Endometrium (tissue), 2 donors: ENCODE measurements at regions not wholly inside any gene's neighbourhood (a gene's known extent, or its start where the extent isn't known, plus 50 kb on each side); places are given as distances from the start of the nearest gene placed in this dataset.
"Not testable (repeated sequence)": the region's sequence is repeated elsewhere in the genome, so short reads cannot be mapped to it uniquely, and the experiment has no call there.

Experiments used
- FAIRE-seq: peaks from 2 replicates; lab custom pipeline; 2012; peaks lifted over from hg19 to GRCh38; lab: Jason Lieb, UNC
- donor health status: control.
- donor health status: control.

DNA sequence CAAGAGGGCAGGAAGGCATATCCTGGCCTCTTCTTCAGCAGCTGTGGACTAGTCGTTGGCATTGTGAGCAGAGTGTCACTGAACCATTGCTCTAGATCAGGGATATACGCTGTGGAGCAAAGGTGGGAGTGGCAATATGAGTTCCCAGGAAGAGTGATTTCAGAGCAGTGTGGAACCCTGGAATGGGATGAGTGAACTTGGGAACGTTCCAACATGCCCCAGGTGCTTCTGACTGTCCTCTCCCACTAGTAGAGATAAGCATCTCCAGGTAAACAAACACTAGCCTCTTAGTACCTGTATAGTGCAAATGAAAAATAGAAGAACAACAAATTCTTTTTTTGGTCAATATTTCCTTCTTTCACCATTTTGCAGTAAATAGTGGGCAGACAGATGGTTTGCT lies 123.6 kb upstream of the VEPH1 start:
- FAIRE-seq, result no peak

DNA sequence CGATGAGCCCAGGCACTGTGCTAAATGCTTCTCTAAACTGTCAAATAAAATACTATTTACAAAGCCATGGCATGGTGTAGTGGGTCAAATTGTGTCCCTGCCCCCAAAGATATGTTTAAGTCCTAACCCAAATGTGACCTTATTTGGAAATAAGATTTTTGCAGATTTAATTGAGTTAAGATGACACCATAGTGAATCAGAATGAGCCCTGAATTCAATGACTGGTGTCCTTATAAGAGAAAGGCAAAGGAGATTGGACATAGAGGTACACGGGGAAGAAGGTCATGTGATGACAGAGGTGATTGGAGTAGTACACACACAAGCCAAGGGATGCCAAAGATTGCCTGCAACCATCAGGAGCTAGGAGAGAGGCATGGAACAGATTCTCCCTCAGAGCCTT lies 121.6 kb upstream of the VEPH1 start:
- no peak for FAIRE-seq

DNA sequence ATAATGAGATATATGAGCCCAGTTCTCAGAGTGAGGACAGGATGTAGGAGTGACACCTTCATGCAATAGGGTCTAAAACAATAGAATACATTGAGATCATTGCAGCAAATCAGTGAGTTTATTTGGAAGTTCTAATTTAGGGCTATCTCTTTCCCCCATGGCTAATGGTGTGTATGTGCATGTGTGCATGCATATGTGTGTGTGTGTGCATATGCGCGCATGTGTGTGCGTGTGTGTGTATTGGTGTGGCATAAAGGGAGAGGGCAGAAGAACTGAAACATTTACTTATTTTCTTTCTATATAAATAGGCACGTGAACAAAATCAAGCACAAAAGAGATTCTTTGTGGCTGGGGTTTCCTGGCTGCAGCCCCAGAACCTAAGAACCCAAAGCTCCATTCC lies 115.7 kb upstream of the VEPH1 start:
- no peak for FAIRE-seq

DNA sequence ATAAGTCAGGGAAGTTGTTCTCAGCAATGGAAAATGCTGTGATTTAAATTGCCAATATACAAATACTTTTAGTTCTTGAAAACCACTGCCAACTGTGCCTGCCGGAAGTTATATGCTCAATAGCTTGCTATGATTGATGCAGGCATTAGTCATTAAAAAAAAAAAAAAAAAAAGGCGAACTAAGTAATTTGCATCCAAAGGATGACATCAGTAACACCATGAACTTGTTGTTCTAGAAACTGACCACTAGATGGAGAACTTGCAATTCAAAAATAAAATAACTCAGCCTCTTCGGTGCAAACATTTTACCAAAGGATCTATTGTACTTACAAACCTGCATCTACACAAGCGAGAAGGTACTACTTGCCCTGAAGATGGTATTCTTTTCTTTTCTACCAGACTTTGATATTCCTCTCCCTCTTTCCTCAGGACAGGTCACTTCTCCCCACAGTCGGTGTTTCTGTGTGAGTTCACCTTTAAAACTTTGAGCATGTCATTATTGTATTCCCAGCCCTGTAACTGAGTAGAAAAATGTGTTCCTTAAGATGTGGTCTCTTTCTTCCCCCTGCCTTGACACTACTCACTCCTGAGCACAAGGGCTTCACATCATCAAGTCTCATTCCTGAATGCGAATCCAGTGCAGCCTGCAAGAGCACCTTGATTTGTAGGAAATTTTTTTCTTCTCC lies 115.0 kb upstream of the VEPH1 start:
- FAIRE-seq, result peak; percentile 62

DNA sequence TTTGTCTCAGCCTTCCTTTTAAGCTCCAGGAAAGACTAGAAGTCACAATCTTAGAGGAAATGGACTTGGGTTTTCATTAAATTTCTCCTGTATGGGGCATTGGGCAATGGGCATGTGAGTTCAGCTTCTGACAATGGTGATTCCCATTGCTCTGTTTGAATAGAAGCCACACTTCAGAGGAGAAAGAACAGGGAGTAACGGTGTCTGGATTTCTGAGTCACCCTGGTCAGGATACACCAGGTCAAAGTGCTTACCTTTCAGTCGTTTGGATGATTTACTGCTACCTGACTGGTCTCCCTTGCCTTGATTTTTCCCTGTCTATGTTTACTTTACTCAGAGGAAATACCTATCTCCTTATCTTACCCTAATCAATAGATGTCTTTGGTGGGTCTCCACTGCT lies 111.7 kb upstream of the VEPH1 start:
- FAIRE-seq, result no peak

DNA sequence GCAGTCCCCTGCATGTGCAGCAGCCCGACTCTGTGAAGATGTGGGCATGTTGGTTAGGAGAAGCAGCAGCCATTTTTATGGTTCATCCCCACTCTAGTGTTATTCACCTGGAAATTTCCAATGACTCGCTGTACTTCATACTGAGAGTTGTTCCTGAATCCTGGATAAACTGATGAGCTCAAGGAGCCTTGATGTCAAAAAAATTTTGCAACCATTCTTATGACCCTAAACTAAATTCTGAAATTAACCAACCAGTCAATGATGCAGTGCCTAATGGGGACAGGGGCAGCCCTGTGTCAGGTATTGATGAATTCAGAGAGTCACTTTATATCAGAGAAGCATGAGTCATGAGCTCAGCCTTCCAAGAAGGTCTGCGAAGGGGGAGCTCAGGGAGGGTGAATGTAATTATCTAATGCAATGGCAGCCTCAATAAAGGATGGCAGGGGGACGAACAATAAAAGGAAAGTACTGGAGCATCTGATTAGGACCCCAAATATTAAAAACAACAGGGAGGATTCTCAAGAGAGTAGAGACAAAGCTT lies 108.4 kb upstream of the VEPH1 start:
- FAIRE-seq, result no peak

DNA sequence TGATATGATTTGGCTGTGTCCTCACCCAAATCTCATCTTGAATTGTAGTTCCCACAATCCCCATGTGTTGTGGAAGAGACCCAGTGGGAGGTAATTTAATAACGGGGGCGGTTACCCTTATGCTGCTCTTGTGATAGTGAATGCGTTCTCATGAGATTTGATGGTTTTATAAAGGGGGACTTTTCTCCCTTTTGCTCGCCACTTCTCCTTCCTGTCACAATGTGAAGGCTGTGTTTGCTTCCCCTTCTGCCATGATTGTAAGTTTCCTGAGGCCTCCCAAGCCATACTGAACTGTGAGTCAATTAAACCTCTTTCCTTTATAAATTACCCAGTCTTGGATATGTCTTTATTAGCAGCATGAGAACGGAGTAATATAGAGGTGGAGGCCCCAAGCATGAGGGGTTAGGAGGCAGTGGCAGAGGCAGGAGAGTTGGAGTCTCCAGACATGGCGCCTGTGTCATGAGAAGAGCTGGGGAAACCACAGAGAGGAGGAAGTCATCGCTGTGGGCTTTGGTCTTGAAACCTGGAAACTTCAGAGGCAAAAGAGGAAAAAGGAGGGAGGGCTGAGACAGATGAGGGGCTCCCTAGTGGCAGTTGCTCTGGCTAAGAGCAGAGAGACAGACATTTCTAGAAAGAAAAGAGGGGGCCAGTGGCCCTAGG lies 107.8 kb upstream of the VEPH1 start:
- FAIRE-seq, result no peak

DNA sequence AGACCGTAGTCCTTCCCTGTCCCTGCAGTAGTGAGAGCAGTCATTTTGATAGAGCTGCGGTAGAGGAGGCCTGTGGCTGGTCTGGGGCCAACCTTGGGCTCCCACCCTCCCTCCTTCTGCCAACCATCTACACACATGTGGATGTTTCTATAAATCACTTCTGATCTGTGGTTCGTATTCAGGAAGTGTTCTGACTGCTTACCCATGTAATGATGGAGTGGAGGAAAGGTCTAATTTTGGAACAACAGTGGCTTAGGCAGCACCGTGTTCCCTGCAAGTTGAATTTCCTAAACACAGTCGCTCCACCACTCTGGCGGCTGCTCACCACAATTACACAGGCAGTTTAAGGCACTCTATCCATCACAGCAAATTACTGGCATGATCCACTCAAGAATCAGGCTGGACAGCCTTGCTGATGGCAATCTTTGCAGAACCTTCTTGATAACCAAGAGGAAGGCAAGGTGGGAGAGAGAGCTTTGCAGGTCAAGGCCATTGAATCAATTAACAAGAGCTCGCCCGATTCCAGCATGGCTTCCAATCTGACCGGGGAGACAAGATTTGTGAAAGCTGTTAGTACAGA lies 104.7 kb upstream of the VEPH1 start:
- FAIRE-seq, result no peak

DNA sequence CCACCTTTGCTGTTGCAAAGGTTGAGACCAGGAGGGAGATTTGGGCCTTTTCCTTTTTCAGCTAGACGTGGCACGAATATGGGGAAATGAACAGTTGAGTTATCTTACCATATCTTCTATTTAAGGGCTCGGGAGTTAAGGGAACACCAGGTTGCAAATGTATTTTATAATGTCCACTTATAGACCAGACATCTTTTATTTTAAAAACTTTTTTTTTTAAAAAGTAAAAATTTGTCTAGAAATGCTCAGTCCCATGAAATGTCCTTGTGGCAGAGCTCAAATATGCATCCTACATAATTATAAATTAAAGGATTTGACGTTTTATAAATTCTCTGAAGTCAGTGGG lies 103.6 kb upstream of the VEPH1 start:
- no peak for FAIRE-seq

DNA sequence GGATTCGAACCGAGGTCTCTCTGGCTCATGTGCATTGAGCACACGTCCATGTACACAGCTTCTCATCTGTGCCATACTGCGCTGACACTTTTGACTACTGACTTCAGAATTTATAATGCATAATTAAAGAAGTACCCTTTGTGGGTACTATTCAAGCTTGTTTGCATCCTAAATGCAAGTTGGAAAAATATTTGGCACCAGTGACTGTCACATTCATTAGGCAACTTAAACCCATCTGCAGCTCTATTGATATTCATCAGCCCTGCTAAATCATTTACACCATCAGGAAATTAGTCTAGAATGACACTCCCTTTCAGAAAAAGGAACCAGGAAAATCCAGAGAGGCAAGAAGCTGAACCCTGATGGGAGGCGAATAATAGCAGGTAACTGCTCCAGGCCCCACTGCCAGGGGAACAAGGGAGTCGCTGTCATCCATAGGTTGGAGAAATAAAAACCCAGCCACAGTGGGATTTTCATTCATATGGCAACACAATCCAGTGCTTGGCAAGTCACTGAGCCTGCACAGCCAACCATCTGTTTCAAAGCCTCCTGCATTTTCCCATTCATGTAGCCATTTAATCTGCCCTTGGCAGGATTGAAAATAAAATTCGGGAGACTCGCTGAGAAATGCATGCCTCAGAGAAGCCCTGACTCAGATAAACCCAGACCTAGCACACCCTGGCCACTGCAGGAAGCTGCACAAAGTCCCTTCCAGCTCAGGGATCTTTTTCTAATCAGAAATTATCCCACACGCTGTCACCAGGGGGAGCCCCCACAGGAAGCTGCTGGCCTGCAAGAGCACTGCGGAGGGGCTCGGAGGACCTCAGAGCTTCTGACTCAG lies 103.0 kb upstream of the VEPH1 start:
- no peak for FAIRE-seq

DNA sequence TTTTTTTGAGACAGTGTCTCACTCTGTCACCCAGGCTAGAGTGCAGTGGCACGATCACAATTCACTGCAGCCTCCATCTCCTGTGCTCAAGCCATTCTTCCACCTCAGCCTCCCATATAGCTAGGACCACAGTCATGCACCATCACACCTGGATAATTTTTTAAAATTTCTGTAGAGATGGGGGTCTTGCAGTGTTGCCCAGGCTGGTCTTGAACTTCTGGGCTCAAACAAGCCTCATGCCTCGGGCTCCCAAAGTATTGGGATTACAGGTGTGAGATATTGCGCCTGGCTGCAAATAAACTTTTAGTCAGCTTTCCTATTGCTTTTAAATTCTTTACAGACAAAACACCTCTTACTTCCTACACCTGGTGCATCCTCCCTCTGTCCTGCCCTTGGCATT lies 102.1 kb upstream of the VEPH1 start:
- no peak for FAIRE-seq

DNA sequence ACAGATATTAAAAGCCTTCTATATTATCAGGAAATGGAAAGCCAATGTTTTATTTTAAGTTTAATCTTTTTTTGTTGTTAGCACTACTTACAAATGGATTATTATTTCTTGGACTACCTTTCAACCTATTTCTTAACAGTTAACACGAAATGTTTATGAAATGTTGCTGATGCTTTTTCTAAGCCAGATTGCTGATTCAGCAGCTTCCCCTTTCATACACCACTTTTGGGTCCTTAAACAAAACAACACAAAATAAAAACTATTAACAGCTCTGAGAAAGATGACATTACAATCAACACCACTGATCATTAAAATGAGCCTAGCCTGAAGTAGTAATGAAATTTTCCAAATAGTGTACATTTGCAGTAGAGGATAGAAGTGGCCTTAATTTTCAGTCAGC lies 99.2 kb upstream of the VEPH1 start:
- no peak for FAIRE-seq

DNA sequence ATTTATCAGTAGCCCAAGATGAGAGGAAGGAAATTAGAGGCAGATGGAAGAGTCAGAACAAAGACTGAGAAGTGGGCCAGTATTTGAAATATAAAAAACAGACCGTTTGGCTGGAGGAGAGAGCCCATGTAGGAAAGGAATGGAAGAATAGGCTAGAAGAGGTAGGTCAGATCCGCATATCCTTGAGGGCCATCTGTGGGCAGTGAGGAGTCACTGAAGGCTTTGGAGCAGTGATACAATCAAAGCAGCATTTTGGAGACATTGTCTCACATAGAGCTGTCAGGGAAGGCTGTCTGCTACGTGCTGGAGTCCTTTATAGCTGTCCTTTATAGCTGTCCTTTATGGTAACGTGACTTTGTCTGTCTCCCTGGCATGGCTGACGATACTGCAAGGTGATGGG lies 92.0 kb upstream of the VEPH1 start:
- no peak for FAIRE-seq

DNA sequence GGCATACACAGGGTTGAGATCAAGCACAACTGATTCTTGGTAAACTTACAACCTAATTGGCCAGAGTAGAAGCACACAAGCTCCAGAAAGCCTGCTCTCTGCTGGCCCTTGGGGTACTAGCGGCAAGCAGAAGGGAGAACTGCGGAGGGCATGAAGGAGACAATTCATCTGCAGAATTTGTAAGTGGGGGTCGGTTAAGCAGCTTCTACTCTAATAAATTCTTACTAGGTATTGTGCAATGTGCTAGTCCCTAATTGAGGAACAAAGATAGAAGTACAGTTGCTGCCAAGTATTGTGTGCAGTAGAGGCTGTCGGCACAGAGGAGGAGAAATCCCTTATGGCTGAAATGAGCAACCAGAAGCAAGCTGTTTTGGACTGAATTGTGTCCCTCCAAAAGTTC lies 91.2 kb upstream of the VEPH1 start:
- no peak for FAIRE-seq

DNA sequence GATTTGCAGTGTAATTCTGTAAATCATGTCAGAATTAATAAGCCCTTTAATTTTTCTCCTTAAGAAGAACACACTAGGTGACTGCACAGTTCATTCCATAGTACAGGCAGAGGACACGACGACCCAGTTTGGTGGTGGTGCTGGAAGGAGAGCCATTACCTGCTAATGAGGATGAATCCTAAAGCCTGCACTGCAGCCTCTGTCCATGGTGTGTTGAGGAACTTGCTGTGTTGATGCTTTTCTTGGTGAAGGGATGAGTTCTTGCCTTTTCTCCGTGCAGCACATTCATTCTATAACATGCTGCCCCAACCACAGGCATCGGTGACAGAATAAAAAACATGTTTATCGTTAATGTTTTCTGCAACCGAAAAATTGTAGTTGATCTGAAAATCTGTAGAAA lies 89.6 kb upstream of the VEPH1 start:
- no peak for FAIRE-seq

DNA sequence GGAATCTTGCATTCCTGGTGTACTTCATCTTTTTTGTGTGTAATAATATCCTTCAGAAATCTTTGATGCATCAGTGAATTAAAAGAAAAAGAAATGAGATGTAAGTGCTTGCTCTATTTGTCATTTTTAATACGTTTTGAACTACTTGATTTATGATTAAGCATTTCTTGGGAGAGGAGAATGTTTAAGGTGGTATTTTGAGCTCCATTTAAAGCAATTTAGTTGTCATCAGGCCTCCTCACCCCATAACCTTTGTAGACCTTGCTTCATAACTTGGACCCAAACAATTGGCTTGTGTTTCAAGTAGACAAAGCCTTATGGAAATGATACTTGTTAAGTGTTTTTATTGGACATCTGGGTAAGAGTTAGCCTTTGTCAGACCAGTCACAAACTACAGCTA lies 87.1 kb upstream of the VEPH1 start:
- FAIRE-seq, result no peak

DNA sequence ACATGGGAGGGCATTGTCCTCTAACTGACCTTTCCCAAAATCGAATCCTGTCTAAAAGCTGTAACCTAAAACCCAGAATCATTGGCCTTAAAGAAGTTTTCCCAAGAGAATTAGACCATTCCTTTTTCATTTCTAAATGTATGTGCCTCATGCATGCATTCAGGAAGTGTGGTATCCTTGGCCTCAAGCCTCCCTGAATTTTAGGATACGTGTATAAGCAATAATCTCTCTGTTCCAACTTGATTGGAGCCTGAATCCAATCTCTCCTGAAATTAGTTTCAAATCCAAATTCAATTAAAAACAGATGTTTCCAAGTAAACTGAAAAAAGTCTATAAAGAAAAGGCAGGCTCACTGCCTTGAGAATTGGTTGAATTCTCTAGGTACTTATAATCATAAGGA lies 86.0 kb upstream of the VEPH1 start:
- no peak for FAIRE-seq

DNA sequence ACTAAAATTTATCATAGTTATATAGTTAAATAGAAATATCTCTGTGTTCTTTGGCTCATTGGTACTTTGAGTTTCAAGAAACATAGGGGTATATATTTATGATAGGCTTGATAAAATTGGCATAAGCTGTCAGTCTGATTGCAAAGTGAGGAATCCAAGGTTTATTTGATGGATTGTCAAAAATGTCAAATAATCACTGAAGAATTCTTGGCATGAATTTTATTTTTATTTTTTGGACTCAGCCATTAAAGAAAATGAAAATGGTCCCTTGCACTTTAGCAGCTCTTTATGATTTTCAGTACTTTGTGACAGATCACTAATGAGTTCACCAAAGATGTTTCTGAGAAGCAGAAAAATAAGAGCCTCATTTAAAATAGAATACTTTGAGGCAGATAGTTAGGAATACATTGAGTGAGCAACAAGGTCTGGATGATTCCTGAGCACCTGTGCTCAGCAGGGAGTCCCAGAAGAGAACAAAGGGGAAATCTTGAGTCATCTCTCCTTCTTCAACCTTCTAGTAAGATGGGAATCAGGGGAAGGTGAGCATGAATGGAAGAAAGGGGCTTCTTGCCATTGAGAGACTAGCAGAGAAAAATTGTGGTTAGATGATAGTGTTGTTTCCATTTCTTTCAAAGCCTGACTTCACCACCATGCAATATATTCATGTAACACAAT lies 85.3 kb upstream of the VEPH1 start:
- no peak for FAIRE-seq

DNA sequence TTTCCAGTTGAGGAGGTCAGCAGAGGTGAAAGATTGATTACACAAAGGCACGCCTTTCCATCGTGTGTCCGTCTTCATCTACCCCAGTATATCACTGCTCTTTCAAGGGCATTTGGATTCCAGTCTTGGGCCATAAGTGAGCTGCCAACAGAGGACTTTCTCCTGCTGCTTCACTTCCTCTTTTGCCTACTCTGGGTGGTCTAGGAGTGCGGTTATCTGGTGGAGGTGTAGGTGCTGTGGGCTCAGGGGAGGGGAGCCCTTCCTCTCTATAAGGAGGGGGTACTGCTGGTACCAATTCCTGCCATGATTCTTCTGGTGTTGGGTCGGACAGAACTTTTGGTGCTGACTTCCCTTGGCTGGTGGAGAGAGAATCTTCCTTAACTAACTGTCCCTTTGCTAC lies 83.1 kb upstream of the VEPH1 start:
- no peak for FAIRE-seq

DNA sequence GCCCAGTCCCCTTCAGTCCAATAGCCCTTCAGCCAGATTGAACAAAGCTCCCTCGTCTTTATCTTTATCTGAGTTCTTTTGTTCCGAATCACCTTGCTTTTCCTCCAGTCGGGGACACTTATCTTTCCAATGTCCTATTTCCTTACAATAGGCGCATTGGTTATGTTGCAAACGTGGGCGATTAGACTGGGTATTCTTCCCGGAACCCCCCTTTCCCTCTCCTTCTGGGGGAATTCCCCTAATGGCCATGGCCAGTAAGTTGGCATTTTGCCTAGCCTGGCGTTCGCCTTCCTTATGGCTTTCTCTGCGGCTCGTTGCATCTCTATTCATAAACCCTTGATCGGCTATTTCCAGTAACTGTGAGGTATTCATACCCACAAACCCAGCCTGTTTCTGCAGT lies 82.2 kb upstream of the VEPH1 start:
- no peak for FAIRE-seq

DNA sequence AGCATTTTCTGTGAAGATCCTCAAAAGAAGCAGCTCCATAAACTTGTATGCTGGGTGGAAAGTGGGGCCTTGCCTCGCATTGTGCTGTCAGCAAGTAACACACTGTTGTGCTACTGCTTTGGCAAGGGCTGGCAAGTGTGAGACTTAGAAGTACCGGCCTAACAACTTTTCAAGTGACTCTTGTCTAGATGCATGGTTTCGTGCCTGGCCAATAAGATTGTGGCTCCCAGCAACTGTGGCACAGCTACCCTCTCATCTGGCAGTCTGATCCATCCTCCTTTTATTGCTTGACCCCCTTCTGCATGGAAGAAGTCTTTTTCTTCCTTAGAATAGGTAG lies 79.4 kb upstream of the VEPH1 start:
- no peak for FAIRE-seq

DNA sequence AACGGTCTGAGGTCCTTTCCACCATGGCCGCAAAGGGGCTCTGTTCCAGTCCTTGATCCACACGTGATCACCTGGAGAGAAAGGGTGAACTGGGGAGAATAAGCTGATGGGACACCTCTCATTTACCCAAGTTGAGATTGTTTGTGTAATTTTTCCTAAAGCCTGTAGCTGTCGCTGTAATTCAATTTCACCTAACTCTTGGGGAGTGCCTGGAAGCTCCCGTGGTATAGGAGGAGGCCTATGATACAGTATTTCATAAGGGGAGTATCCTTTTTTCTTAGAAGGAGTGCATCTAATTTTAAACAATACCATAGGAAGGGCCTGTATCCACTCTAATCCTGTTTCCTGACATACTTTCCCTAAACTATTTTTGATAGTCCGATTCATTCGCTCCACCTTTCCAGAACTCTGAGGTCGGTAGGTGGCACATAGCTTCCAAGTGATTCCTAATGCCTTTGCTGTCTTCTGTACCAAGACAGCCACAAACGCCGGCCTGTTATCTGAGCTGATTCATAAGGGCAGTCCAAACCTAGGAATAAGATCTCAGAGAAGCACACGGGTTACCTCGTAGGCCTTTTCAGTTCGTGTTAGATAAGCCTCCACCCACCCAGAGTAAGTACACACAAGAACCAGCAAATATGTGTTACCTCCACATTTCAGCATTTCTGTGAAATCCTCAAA lies 78.9 kb upstream of the VEPH1 start:
- FAIRE-seq, result not testable (repeated sequence)
